HK-2 (cell line): ENCODE measurements at regions not wholly inside any gene's neighbourhood (a gene's known extent, or its start where the extent isn't known, plus 50 kb on each side); places are given as distances from the start of the nearest gene placed in this dataset.
"Not testable (repeated sequence)": the region's sequence is repeated elsewhere in the genome, so short reads cannot be mapped to it uniquely, and the experiment has no call there.

ENCODE experiments used
- DNase-seq: peaks from one replicate; pipeline ENCODE4 v3.0.0-alpha.2; 2018; ENCODE audit not compliant: unreplicated experiment

- DNase-seq, result no peak
Measured at GRCh38 chr16:62794724-62795123, 758.5 kb upstream of the CDH8 start.

DNA sequence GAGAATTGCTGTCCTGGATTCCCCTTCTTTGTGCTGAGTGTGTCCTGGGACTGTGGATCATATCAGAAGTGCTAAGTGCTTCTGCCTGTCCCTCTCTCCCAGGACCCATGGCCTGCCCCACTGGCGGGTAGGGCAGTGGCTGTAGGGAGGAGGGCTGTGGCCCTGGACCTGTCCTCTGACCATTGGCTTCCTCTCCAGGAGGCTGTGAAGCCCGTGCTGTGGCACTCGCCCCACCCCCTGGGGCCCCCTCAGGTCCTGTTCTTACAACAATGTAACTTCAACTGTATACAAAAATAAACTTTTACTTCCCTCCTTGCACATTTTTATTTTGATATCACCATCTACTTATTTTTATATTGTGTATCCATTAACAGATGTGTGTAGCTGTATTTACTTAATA is 743.8 kb upstream of the CDH8 start:
- not testable (repeated sequence) for DNase-seq

DNA sequence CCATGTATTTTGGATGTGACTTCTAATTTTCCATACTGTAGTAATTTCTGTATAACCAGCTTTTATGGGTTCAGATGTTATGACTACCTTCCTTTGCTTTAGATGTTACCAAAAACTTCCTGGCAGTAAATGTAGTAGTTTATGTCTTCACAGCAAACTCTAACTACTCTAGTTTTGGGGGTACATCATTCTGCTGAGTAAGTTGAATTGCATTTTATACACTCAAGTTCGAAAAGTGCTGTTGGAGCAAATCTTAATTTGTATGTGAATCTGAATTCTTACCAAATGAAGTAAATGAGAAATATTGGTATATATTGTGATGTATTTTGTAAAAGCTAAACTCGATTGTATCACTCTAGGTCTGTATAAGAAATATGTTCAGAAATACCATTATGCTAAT is 728.3 kb upstream of the CDH8 start:
- DNase-seq, result no peak

DNA sequence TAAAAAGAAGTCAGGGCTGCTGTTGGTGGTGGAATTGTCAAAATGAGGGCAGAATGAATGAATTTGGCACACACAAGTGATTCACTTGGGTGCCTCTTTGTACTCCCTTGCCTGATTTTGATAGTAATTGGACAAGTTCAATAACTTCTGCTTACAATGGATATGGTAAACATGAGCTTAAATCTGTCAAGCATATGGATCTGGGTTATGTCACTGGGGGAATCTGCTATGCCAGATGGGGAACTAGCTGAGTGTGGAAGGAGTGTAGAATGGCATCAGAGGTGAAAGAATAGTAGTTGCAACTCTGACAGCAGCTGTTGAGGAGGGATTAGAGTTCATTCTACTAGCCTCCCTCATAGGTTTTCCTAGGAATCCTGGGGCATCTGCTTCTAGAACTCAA is 724.2 kb upstream of the CDH8 start:
- no peak for DNase-seq

DNA sequence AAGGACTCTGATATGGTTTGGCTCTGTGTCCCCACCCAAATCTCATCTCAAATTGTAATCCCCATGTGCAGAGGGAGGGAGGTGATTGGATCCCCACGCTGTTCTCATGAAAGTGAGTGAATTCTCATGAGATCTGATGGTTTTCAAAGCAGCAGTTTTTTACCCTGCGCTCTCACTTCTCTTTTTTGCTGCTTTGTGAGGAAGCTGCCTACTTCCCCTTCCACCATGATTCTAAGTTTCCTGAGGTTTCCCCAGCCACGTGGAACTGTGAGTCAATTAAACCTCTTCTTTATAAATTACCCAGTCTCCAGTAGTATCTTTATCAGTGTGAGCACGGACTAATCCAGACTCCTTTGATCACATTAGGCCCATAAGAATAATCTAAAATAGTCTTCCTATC is 719.7 kb upstream of the CDH8 start:
- DNase-seq, result no peak

DNA sequence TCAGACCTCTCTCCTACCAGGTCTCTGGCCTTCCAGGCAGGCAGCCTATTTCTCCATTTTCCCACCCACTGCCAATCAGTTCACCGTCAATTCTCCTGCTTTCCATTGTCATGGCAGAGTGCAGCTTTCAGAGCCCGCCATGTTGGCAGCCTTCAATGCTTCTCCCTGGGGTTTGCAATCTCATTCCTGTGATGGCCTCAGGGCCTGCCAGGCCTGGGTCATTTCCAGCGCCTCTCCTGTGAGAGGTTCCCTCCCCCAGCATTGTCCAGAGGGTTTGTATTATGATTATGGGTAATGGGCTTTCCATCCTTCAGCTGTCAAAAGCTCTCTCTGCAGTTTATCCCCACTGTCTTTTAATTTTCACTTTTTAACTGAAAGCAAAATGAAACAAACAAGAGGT is 716.6 kb upstream of the CDH8 start:
- DNase-seq, result no peak

DNA sequence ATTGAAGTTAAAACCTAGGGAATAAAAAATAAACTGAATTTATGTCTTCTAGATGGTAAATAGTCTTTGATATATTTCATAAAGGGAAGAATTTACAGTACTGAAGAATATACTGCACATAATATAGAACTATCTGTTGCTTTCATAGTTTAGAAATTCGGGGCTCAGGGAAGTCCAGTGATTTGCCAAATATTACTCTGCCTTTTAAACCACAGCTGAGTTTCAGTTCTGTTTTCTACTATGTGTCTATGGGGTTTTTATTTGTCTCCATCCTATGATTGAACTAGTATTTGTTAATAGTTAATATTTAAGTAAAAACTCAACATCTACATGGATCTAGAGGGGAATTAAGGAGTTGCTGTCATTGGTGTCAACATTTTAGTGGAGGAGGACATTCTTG is 715.0 kb upstream of the CDH8 start:
- DNase-seq, result no peak

DNA sequence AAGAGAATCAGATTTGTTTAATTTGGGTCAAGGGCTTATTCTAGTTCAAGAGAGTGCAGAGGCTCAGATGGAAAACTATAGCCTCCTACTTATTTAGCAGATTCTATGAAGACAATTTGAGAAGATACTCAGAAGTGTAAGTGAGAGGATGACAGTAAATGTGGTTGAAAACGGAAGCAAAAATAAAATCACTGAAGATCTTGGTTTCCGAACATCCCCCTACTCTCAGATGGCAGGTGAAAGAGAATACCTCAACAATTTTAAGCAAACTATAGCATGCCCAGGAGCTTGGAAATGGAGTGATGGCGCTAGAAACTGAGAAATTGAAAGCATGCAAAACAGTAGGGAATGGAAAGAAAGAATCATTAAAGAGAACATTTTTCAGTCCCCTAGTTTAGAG is 705.5 kb upstream of the CDH8 start:
- no peak for DNase-seq

GRCh38 chr16:62738666-62739460 is 702.6 kb upstream of the CDH8 start:
- no peak for DNase-seq

- no peak for DNase-seq
Measured at GRCh38 chr16:62732092-62732491, 695.9 kb upstream of the CDH8 start.

- DNase-seq, result not testable (repeated sequence)
Measured at GRCh38 chr16:62724670-62725269, 688.5 kb upstream of the CDH8 start.

DNA sequence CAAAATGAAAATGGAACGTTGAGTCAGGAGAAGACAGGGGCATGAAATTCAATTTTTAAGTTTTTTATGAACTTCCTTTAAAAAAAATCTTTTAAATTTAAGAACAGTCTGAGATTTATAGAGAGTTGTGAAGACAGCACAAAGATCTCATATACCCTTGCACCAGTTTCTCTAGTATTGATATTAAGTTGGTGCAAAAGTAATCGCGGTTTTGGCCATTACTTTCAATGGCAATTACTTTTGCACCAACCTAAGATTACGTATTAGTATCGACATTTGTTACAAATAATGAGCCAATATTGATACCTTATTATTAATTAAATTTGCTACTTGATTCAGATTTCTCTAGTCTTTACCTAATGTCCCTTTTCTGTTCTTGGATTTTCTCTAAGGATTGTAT is 684.4 kb upstream of the CDH8 start:
- DNase-seq, result no peak

- no peak for DNase-seq
Measured at GRCh38 chr16:62717026-62717425, 680.8 kb upstream of the CDH8 start.

- no peak for DNase-seq
Measured at GRCh38 chr16:62715701-62716100, 679.5 kb upstream of the CDH8 start.

GRCh38 chr16:62712566-62712965 is 676.3 kb upstream of the CDH8 start:
- DNase-seq, result no peak

- no peak for DNase-seq
Measured at GRCh38 chr16:62711797-62712196, 675.6 kb upstream of the CDH8 start.

DNA sequence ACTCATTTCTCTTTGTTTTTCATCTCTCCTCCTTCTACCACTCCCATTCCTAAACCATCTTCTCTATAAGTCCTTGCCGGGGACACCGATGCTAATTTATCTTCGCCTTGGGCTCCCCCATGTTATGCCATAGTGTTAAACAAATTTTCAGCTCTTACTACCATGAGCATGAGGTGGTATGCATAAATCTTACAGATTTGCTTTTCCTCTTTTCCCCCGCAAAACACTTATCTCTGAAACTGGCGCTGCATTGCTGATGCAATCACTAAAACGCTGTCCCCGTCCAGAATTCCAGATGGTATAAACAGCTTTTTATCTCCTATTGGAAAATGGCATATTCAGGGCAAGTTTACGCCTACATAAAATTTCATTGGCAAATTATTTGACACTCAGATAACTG is 673.6 kb upstream of the CDH8 start:
- DNase-seq, result no peak

DNA sequence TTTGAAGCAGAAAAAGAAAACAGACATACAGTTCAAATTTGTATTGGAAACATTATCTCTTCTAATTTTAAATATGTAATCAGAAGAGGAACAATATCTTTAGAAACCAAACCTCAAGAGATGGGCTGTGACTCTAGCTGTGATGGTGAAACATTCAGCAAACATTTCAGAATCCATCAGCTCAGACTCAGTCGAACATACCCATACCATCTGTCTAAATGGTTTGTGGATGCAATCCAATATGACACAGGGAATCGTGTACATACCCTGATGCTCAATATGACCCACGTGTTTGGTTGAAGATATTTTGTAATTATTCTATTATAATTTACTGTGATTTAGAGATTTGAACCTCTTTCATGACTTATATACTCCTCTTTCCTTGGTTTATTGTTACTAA is 665.2 kb upstream of the CDH8 start:
- DNase-seq, result no peak

DNA sequence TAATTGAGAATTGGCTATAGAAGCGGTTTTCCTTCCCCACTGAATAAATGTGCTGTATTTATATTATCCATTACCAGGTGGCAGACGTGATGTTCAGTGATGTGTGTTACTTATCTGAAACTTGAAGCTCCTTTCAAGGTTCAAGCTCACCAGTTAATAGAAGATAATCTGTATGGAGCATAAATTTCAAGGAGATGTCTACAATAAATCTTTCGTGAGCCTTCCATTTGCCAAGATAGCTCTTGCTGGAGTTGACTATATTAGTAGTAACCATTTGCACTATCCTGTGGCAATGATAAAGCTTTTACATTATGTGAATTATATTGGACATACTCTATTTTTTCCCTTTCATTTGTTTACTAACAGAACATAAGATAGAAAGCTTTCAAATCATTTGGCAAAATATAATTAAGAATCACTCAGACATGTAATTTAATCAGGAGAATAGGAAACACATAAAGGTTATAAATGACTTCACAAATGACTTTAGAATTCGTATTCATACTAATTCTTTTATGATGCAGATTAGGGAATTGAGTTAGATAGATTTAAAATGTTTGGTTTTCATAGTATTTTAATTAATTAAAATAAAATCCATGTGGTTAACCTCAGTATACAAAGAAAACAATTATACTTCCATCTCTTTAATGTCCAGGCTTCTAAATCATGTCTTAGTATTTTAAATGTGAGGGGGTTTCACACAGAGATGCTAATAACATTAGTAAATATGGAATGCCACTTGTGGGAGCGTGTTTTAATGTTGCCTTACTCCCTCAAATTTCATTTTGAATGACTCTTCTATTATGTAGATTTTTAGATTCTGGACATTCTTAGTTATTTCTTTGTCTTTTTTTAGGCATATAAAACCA is 664.4 kb upstream of the CDH8 start:
- no peak for DNase-seq

GRCh38 chr16:62692685-62693084 is 656.4 kb upstream of the CDH8 start:
- DNase-seq, result no peak

GRCh38 chr16:62681819-62682218 is 645.6 kb upstream of the CDH8 start:
- DNase-seq, result no peak

GRCh38 chr16:62678796-62679195 is 642.6 kb upstream of the CDH8 start:
- DNase-seq, result no peak

- no peak for DNase-seq
Measured at GRCh38 chr16:62676306-62676705, 640.1 kb upstream of the CDH8 start.
